HEK293T (cell line): ENCODE measurements at regions not wholly inside any gene's neighbourhood (a gene's known extent, or its start where the extent isn't known, plus 50 kb on each side); places are given as distances from the start of the nearest gene placed in this dataset.

Source experiments
- ELF4 ChIP-seq: fragments of 450-650 bp; IDR thresholded peaks from 2 replicates; pipeline ENCODE4 v1.6.1; 2017; ENCODE audit warnings: antibody characterized with exemption
- FOXA1 ChIP-seq: fragments of 450-650 bp; IDR thresholded peaks from 2 replicates; pipeline ENCODE4 v1.6.1; 2016; ENCODE audit warnings: mild to moderate bottlenecking
- FOXK2 ChIP-seq: fragments of 450-650 bp; IDR thresholded peaks from 2 replicates; pipeline ENCODE4 v1.6.1; 2016; ENCODE audit warnings: mild to moderate bottlenecking
- FOXM1 ChIP-seq: fragments of 450-650 bp; IDR thresholded peaks from 2 replicates; pipeline ENCODE4 v1.6.1; 2017; ENCODE audit warnings: mild to moderate bottlenecking, borderline replicate concordance
- HDGF ChIP-seq: fragments of 450-650 bp; IDR thresholded peaks from 2 replicates; pipeline ENCODE4 v1.6.1; 2017; ENCODE audit warnings: antibody characterized with exemption, borderline replicate concordance
- LEF1 ChIP-seq: fragments of 450-650 bp; IDR thresholded peaks from 2 replicates; pipeline ENCODE4 v1.6.1; 2017; ENCODE audit warnings: mild to moderate bottlenecking, borderline replicate concordance
- PKNOX1 ChIP-seq: fragments of 450-650 bp; IDR thresholded peaks from 2 replicates; pipeline ENCODE4 v1.6.1; 2016
- SP1 ChIP-seq: fragments of 450-650 bp; IDR thresholded peaks from 2 replicates; pipeline ENCODE4 v1.6.1; 2017
- SUZ12 ChIP-seq: fragments of 450-650 bp; IDR thresholded peaks from 2 replicates; pipeline ENCODE4 v1.6.1; 2016; ENCODE audit warnings: mild to moderate bottlenecking
- TARDBP ChIP-seq: fragments of 450-650 bp; IDR thresholded peaks from 2 replicates; pipeline ENCODE4 v1.6.1; 2016
- ZNF384 ChIP-seq: fragments of 450-650 bp; IDR thresholded peaks from 2 replicates; pipeline ENCODE4 v1.6.1; 2016

GRCh38 chr9:20186231-20186630, 397.4 kb upstream of the SLC24A2 start:
- no peak for TF ChIP-seq SP1
- TF ChIP-seq TARDBP: no peak
- TF ChIP-seq ELF4: no peak
- TF ChIP-seq FOXK2: no peak
- TF ChIP-seq FOXA1: no peak
- TF ChIP-seq FOXM1: no peak
- TF ChIP-seq HDGF: no peak
- no peak for TF ChIP-seq SUZ12
- TF ChIP-seq ZNF384: no peak
- TF ChIP-seq PKNOX1: no peak
- TF ChIP-seq LEF1: no peak
